Immature natural killer cell (primary cell): ENCODE measurements at regions not wholly inside any gene's neighbourhood (a gene's known extent, or its start where the extent isn't known, plus 50 kb on each side); places are given as distances from the start of the nearest gene placed in this dataset.
"Not testable (repeated sequence)": the region's sequence is repeated elsewhere in the genome, so short reads cannot be mapped to it uniquely, and the experiment has no call there.

ENCODE experiments used
- DNase-seq, 3 donors: peaks; one replicate each; pipeline ENCODE4 v3.0.0; 2022; ENCODE audit warnings: mixed read lengths in 1 of 3
- H3K27ac Mint-ChIP-seq, 6 donors: one replicate each; pipeline ENCODE4 v1.8.0; 2020; ENCODE audit warnings: mixed read lengths in 6 of 6, mild to moderate bottlenecking in 5 of 6, inconsistent platforms in 4 of 6, moderate library complexity in 3 of 6
- H3K27me3 Mint-ChIP-seq, 3 donors: one replicate each; pipeline ENCODE4 v1.8.0; 2020 to 2021; ENCODE audit warnings: low read depth in 3 of 3, mild to moderate bottlenecking in 3 of 3, mixed read lengths in 3 of 3, moderate library complexity in 3 of 3, inconsistent platforms in 1 of 3
- H3K36me3 Mint-ChIP-seq, 3 donors: one replicate each; pipeline ENCODE4 v1.8.0; 2020; ENCODE audit warnings: mixed read lengths in 3 of 3, inconsistent platforms in 2 of 3, mild to moderate bottlenecking in 2 of 3
- H3K4me1 Mint-ChIP-seq, 2 donors: one replicate each; pipeline ENCODE4 v1.8.0; 2020; ENCODE audit warnings: inconsistent platforms in 2 of 2, mild to moderate bottlenecking in 2 of 2, mixed read lengths in 2 of 2, moderate library complexity in 1 of 2
- H3K4me3 Mint-ChIP-seq, 5 donors: one replicate each; pipeline ENCODE4 v1.8.0; 2020; ENCODE audit warnings: mild to moderate bottlenecking in 5 of 5, mixed read lengths in 5 of 5, inconsistent platforms in 3 of 5, moderate library complexity in 3 of 5
- H3K9me3 Mint-ChIP-seq, 6 donors: one replicate each; pipeline ENCODE4 v1.8.0; 2020; ENCODE audit warnings: mild to moderate bottlenecking in 6 of 6, mixed read lengths in 6 of 6, inconsistent platforms in 4 of 6, moderate library complexity in 3 of 6

GRCh38 chr11:24413391-24413790 lies 83.5 kb upstream of the LUZP2 start:
- H3K9me3 Mint-ChIP-seq = peaks cover 0 to 4% (median 0%) of the 10 kb centered on the region in 6 donors

DNA sequence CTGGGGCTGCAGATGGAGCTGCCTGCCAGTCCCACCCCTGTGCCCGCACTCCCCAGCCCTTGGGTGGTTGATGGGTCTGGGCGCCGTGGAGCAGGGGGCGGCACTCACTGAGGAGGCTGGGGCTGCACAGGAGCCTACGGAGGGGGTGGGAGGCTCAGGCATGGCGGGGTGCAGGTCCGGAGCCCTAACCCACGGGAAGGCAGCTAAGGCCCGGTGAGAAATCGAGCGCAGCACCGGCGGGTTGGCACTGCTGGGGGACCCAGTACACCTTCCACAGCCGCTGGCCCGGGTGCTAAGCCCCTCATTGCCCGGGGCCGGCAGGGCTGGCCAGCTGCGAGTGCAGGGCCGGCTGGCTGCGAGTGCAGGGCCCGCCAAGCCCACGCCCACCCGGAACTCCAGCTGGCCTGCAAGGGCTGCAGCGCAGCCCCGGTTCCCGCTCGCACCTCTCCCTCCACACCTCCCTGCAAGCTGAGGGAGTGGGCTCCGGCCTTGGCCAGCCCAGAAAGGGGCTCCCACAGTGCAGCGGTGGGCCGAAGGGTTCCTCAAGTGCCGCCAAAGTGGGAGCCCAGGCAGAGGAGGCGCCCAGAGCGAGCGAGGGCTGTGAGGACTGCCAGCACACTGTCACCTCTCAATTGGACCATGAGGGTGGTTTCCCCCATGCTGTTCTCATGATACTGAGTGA lies 80.8 kb upstream of the LUZP2 start:
- H3K4me1 Mint-ChIP-seq, H3K4me3 Mint-ChIP-seq, H3K27ac Mint-ChIP-seq, H3K36me3 Mint-ChIP-seq, H3K9me3 Mint-ChIP-seq, H3K27me3 Mint-ChIP-seq, DNase-seq: not testable (repeated sequence)

More at GRCh38 chr11:24413391-24413790, 83.5 kb upstream of the LUZP2 start:
- Mint-ChIP-seq H3K4me3 (no peak overlapping the region), H3K4me1 (no peaks in the 10 kb centered on the region), H3K27me3 (peaks cover 0 to 3% (median 0%) of the 10 kb centered on the region in 3 donors), H3K27ac (no peak overlapping the region), H3K36me3 (no peaks in the 10 kb centered on the region)
- DNase-seq = no peak

GRCh38 chr11:24421766-24422165 lies 75.1 kb upstream of the LUZP2 start:
- H3K36me3 Mint-ChIP-seq = peaks cover 0 to 4% (median 0%) of the 10 kb centered on the region in 3 donors
- no peak overlapping the region for H3K27ac Mint-ChIP-seq

DNA sequence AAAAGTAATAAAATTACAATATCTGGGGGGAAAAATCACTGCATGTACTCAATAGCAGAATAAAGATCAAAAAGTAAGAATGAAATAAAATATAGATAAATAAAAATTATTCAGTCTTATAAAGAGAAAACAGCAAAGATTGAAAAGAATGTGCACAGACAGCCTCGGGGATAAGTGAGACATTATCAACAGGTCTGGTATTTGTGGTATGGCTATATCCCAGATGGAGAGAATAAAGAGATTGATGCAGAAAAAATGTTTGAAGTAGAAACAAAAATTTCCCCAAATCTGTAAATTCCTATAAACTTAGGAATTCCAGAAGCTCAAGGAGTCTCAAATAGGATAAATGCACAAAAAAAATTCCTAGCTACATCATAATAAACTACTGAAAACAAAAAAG lies 74.5 kb upstream of the LUZP2 start:
- Mint-ChIP-seq H3K4me3 (no peak overlapping the region), H3K9me3 (no peaks in the 10 kb centered on the region), H3K27ac (no peak overlapping the region), H3K27me3 (peaks cover 0 to 4% (median 0%) of the 10 kb centered on the region in 3 donors), H3K4me1 (no peaks in the 10 kb centered on the region), H3K36me3 (peaks cover 0 to 4% (median 0%) of the 10 kb centered on the region in 3 donors)
- DNase-seq = no peak

More at GRCh38 chr11:24421766-24422165, 75.1 kb upstream of the LUZP2 start:
- DNase-seq = no peak
- H3K4me1 Mint-ChIP-seq = no peaks in the 10 kb centered on the region
- H3K27me3 Mint-ChIP-seq = peaks cover 0 to 4% (median 0%) of the 10 kb centered on the region in 3 donors
- H3K4me3 Mint-ChIP-seq = no peak overlapping the region
- no peaks in the 10 kb centered on the region for H3K9me3 Mint-ChIP-seq

GRCh38 chr11:24437123-24437522 lies 59.7 kb upstream of the LUZP2 start:
- Mint-ChIP-seq H3K27ac (no peak overlapping the region), H3K36me3 (no peaks in the 10 kb centered on the region), H3K9me3 (peaks cover 0 to 7% (median 0%) of the 10 kb centered on the region in 6 donors), H3K27me3 (peaks cover 0 to 3% (median 2%) of the 10 kb centered on the region in 3 donors), H3K4me1 (no peaks in the 10 kb centered on the region), H3K4me3 (no peak overlapping the region)
- DNase-seq = no peak
